ENCODE measurements at regions not wholly inside any gene's neighbourhood (a gene's known extent, or its start where the extent isn't known, plus 50 kb on each side); places are given as distances from the start of the nearest gene placed in this dataset.

DNA sequence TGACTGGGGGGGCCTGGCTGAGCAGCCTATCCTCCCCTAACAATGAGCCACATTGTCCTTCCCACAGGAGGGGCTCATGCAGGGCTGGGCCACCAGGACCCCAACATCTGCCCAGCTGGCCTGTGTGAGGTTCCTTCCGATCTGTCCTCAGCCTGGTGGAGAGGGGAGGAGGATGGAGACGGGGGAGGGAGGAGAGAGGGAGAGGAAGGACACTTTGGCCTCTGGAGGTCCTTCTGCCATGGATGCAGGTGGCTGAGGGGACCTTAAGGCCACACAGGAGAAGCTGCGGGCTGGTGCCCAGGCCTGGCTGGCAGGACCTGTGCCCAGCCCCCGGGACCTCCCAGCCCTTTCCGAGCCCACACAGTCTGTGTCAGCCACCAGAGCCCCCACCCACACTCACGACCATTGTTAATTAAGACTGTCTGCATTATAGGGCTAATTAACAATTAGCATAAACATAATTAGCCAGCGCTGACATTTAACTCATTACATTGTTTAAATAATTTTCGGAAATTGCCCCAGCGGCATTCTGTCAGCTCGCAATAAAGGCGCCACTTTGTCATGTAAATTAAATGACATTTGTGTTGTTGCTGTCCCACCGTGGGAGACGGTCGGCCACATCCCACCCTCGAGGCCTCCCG is 53.0 kb upstream of the NKX1-1 start:
- TF ChIP-seq, protein P1, sequence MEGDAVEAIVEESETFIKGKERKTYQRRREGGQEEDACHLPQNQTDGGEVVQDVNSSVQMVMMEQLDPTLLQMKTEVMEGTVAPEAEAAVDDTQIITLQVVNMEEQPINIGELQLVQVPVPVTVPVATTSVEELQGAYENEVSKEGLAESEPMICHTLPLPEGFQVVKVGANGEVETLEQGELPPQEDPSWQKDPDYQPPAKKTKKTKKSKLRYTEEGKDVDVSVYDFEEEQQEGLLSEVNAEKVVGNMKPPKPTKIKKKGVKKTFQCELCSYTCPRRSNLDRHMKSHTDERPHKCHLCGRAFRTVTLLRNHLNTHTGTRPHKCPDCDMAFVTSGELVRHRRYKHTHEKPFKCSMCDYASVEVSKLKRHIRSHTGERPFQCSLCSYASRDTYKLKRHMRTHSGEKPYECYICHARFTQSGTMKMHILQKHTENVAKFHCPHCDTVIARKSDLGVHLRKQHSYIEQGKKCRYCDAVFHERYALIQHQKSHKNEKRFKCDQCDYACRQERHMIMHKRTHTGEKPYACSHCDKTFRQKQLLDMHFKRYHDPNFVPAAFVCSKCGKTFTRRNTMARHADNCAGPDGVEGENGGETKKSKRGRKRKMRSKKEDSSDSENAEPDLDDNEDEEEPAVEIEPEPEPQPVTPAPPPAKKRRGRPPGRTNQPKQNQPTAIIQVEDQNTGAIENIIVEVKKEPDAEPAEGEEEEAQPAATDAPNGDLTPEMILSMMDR (IDR thresholded peaks at IDR 0.05), result no peak
- no peak for TF ChIP-seq POLR2AphosphoS5 (IDR thresholded peaks at IDR 0.05)
- no peak for TF ChIP-seq POLR2A (IDR thresholded peaks at IDR 0.05)

Measured in transverse colon (tissue), 4 donors.